HL-60 (cell line): ENCODE measurements at regions not wholly inside any gene's neighbourhood (a gene's known extent, or its start where the extent isn't known, plus 50 kb on each side); places are given as distances from the start of the nearest gene placed in this dataset.

Experiments used
- POLR2AphosphoS5 ChIP-seq: IDR thresholded peaks from 2 replicates; pipeline ENCODE4 v1.6.1; 2012; ENCODE audit warnings: low read depth
- TF ChIP-seq, protein P1 (sequence below): IDR thresholded peaks from one replicate; pipeline ENCODE4 v1.5.1; 2011; ENCODE audit warnings: low read length, control low read depth, inconsistent platforms; ENCODE audit not compliant: insufficient read depth

GRCh38 chr3:144921710-144922109, 950.1 kb downstream of the DIPK2A start:
- TF ChIP-seq, protein P1, sequence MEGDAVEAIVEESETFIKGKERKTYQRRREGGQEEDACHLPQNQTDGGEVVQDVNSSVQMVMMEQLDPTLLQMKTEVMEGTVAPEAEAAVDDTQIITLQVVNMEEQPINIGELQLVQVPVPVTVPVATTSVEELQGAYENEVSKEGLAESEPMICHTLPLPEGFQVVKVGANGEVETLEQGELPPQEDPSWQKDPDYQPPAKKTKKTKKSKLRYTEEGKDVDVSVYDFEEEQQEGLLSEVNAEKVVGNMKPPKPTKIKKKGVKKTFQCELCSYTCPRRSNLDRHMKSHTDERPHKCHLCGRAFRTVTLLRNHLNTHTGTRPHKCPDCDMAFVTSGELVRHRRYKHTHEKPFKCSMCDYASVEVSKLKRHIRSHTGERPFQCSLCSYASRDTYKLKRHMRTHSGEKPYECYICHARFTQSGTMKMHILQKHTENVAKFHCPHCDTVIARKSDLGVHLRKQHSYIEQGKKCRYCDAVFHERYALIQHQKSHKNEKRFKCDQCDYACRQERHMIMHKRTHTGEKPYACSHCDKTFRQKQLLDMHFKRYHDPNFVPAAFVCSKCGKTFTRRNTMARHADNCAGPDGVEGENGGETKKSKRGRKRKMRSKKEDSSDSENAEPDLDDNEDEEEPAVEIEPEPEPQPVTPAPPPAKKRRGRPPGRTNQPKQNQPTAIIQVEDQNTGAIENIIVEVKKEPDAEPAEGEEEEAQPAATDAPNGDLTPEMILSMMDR = no peak
- TF ChIP-seq POLR2AphosphoS5 = no peak
